OCI-LY3 (cell line): ENCODE measurements at regions not wholly inside any gene's neighbourhood (a gene's known extent, or its start where the extent isn't known, plus 50 kb on each side); places are given as distances from the start of the nearest gene placed in this dataset.

Experiments used
- H2AFZ ChIP-seq: fragments of 200-600, 300-600 bp; shearing (Covaris generic); 2 replicates; pipeline ENCODE4 v1.6.0; 2014; ENCODE audit warnings: antibody characterized with exemption, low read depth, low read length
- H3K27ac ChIP-seq: fragments of 200-600, 300-600 bp; sonication (generic); 2 replicates; pipeline ENCODE4 v1.5.1; 2014; ENCODE audit warnings: mild to moderate bottlenecking, low read length, moderate library complexity, mixed read lengths
- H3K27me3 ChIP-seq: fragments of 200-600, 300-600 bp; sonication (generic); 2 replicates; pipeline ENCODE4 v1.6.1; 2014; ENCODE audit warnings: low read depth, low read length, mixed read lengths
- H3K36me3 ChIP-seq: fragments of 200-600, 300-600 bp; sonication (generic); replicated peaks from 2 replicates; pipeline ENCODE3; 2014; ENCODE audit warnings: low read depth, low read length, mixed read lengths
- H3K4me1 ChIP-seq: fragments of 300-600, 200-600 bp; sonication (generic); 2 replicates; pipeline ENCODE4 v1.6.1; 2014; ENCODE audit warnings: low read length, mixed read lengths
- H3K4me2 ChIP-seq: fragments of 200-600, 300-600 bp; sonication (generic); 2 replicates; pipeline ENCODE4 v1.6.1; 2014; ENCODE audit warnings: low read length, mixed read lengths
- H3K4me3 ChIP-seq: fragments of 300-600, 200-600 bp; sonication (generic); 2 replicates; pipeline ENCODE4 v1.5.1; 2014; ENCODE audit warnings: antibody characterized with exemption, mild to moderate bottlenecking, low read length, moderate library complexity
- H3K79me2 ChIP-seq: fragments of 300-600, 200-600 bp; shearing (Covaris generic); 2 replicates; pipeline ENCODE4 v1.6.1; 2014; ENCODE audit warnings: mild to moderate bottlenecking, low read length, mixed read lengths
- H3K9ac ChIP-seq: fragments of 300-600, 200-600 bp; shearing (Covaris generic); 2 replicates; pipeline ENCODE4 v1.6.0; 2014; ENCODE audit warnings: mild to moderate bottlenecking, low read length, moderate library complexity
- H3K9me3 ChIP-seq: fragments of 200-600, 300-600 bp; shearing (Covaris generic); 2 replicates; pipeline ENCODE4 v1.6.1; 2014; ENCODE audit warnings: low read length, mixed read lengths; ENCODE audit not compliant: insufficient read depth
- H4K20me1 ChIP-seq: fragments of 200-600, 300-600 bp; sonication (generic); 2 replicates; pipeline ENCODE4 v1.6.1; 2016; ENCODE audit warnings: low read length, mixed read lengths; ENCODE audit not compliant: insufficient read depth
- CTCF ChIP-seq: fragments of 200-600, 300-600 bp; sonication (generic); IDR thresholded peaks from 2 replicates; pipeline ENCODE4 v1.5.1; 2014; ENCODE audit warnings: antibody characterized with exemption, low read length, low read depth
- EZH2phosphoT487 ChIP-seq: fragments of 200-600 bp; shearing (Covaris generic); IDR thresholded peaks from 2 replicates; pipeline ENCODE4 v1.6.1; 2018; ENCODE audit warnings: antibody characterized with exemption, mixed run types, low read depth

GRCh38 chr18:79606621-79607331, 72.8 kb upstream of the CTDP1 start:
- H4K20me1 ChIP-seq: no peaks in the 10 kb centered on the region
- H3K27ac ChIP-seq: no peak overlapping the region
- H3K4me3 ChIP-seq: no peak overlapping the region
- H3K4me2 ChIP-seq: no peak overlapping the region
- H3K79me2 ChIP-seq: no peaks in the 10 kb centered on the region
- no peaks in the 10 kb centered on the region for H3K27me3 ChIP-seq
- no peaks in the 10 kb centered on the region for H3K36me3 ChIP-seq
- TF ChIP-seq EZH2phosphoT487 (no peak), CTCF (no peak)
- no peak overlapping the region for H2AFZ ChIP-seq
- H3K9ac ChIP-seq: no peak overlapping the region
- no peaks in the 10 kb centered on the region for H3K9me3 ChIP-seq
- H3K4me1 ChIP-seq: peaks cover 6% of the 10 kb centered on the region; the same call in 1 of the 2 replicates

- Histone ChIP-seq H4K20me1 (no peaks in the 10 kb centered on the region), H3K9me3 (no peaks in the 10 kb centered on the region), H3K79me2 (no peaks in the 10 kb centered on the region), H3K27me3 (no peaks in the 10 kb centered on the region), H3K36me3 (no peaks in the 10 kb centered on the region), H3K9ac (no peak overlapping the region), H3K4me1 (peaks cover 6% of the 10 kb centered on the region; the same call in 1 of the 2 replicates), H3K4me2 (no peak overlapping the region), H3K4me3 (no peak overlapping the region), H2AFZ (no peak overlapping the region), H3K27ac (no peak overlapping the region)
- no peak for TF ChIP-seq EZH2phosphoT487
Observed at GRCh38 chr18:79607361-79607952, 72.1 kb upstream of the CTDP1 start.

GRCh38 chr18:79608069-79608468, 71.5 kb upstream of the CTDP1 start:
- Histone ChIP-seq H3K9me3 (no peaks in the 10 kb centered on the region), H3K27ac (no peak overlapping the region), H3K4me2 (no peak overlapping the region), H3K4me1 (peaks cover 6% of the 10 kb centered on the region; the same call in 1 of the 2 replicates), H3K9ac (no peak overlapping the region), H3K79me2 (no peaks in the 10 kb centered on the region), H3K36me3 (no peaks in the 10 kb centered on the region), H4K20me1 (no peaks in the 10 kb centered on the region), H3K27me3 (no peaks in the 10 kb centered on the region), H2AFZ (no peak overlapping the region), H3K4me3 (no peak overlapping the region)
- TF ChIP-seq CTCF (no peak), EZH2phosphoT487 (no peak)

- H4K20me1 ChIP-seq: no peaks in the 10 kb centered on the region
- no peak overlapping the region for H3K4me3 ChIP-seq
- peaks cover 6% of the 10 kb centered on the region; the same call in 1 of the 2 replicates for H3K4me1 ChIP-seq
- H3K36me3 ChIP-seq: no peaks in the 10 kb centered on the region
- H2AFZ ChIP-seq: no peak overlapping the region
- H3K9ac ChIP-seq: no peak overlapping the region
- no peaks in the 10 kb centered on the region for H3K79me2 ChIP-seq
- H3K4me2 ChIP-seq: no peak overlapping the region
- H3K9me3 ChIP-seq: no peaks in the 10 kb centered on the region
- no peaks in the 10 kb centered on the region for H3K27me3 ChIP-seq
- no peak overlapping the region for H3K27ac ChIP-seq
- no peak for TF ChIP-seq EZH2phosphoT487
- TF ChIP-seq CTCF: no peak
Observed at GRCh38 chr18:79608535-79608934, 71.1 kb upstream of the CTDP1 start.
